ENCODE measurements at regions not wholly inside any gene's neighbourhood (a gene's known extent, or its start where the extent isn't known, plus 50 kb on each side); places are given as distances from the start of the nearest gene placed in this dataset.
A peak's percentile ranks its signal among the peaks of the same experiment; 100 is the strongest.

DNA sequence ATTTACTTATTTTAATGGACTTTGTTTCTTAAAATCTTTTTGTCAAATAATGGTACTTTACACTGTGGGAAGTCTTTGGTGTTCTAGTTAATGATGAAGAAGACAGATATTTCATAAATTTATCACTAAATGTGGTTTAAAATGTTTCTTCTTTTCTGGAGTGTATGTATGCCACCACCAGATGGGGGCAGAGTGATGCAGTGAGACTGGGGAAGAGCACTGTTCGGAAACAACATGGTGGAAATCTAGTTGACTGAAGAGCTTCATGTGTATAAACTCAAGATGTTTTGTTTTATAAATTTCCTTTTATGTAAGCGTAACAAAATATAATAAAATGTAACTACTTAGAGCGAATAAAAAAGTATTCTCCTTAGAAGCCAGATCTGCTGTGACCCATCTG lies 195.1 kb downstream of the KCNE4 start:
- Mint-ChIP-seq H3K4me3 (no peak overlapping the region), H3K27me3 (ENCODE audit: insufficient read depth) (peaks cover 3% of the 10 kb centered on the region), H3K27ac (no peak overlapping the region), H3K4me1 (no peaks in the 10 kb centered on the region), H3K9me3 (peaks cover 3% of the 10 kb centered on the region), H3K36me3 (ENCODE audit: low read depth) (no peaks in the 10 kb centered on the region)
- no peaks in the 10 kb centered on the region for H3K9me3 ChIP-seq (ENCODE audit: control insufficient read depth, low read length)
- no peak overlapping the region for H3K27ac ChIP-seq (ENCODE audit: low read depth, low read length)
- 86 to 100% methylated on average over 1 to 2 of the region's 3 CpGs for WGBS, 2 experiments (ENCODE audit: insufficient coverage in 1 of 2, insufficient read length in 1 of 2)
- H3K4me3 ChIP-seq (ENCODE audit: low read length) = no peak overlapping the region
- TF ChIP-seq, protein P1, sequence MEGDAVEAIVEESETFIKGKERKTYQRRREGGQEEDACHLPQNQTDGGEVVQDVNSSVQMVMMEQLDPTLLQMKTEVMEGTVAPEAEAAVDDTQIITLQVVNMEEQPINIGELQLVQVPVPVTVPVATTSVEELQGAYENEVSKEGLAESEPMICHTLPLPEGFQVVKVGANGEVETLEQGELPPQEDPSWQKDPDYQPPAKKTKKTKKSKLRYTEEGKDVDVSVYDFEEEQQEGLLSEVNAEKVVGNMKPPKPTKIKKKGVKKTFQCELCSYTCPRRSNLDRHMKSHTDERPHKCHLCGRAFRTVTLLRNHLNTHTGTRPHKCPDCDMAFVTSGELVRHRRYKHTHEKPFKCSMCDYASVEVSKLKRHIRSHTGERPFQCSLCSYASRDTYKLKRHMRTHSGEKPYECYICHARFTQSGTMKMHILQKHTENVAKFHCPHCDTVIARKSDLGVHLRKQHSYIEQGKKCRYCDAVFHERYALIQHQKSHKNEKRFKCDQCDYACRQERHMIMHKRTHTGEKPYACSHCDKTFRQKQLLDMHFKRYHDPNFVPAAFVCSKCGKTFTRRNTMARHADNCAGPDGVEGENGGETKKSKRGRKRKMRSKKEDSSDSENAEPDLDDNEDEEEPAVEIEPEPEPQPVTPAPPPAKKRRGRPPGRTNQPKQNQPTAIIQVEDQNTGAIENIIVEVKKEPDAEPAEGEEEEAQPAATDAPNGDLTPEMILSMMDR (conservative IDR thresholded peaks at IDR 0.05) = peak; percentile 80
- DNase-seq = peak; percentile 60
- no peak overlapping the region for H3K9ac ChIP-seq (ENCODE audit: extremely low read depth, low read length, poor library complexity, severe bottlenecking)
- H3K27me3 ChIP-seq (ENCODE audit: control insufficient read depth, insufficient read depth, low read length, poor library complexity, severe bottlenecking) = no peaks in the 10 kb centered on the region
- H3K36me3 ChIP-seq (ENCODE audit: control insufficient read depth, insufficient read depth, low read length) = no peaks in the 10 kb centered on the region
- no peaks in the 10 kb centered on the region for H3K4me1 ChIP-seq (ENCODE audit: control insufficient read depth, insufficient read depth, low read length)

DNA sequence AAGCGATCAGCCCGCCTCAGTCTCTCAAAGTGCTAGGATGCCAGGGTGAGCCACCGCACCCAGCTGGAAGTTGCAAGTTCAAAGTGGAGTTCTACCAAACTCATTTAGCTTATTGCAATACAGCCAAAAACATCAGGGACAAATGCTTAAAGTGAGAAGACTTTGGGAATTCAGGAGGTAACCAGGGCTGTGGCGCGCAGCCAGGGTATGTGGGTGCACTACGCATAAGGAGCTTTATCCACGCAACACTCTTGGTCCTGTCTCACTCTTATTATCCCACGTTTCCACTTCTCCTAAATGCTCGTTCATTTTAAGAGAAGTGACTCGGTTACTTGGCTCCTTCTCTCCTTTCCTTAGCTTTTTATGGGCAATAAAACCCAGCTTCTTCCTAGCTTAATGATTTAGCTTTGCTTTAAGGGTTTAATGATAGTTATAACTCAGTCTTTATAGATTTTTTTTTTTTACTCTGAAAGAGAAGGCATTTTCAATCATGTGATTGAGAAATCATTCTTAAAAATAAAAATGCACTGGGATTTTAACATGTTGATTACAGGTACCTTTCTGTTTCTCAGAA lies 199.8 kb downstream of the KCNE4 start:
- no peak overlapping the region for H3K4me3 Mint-ChIP-seq
- H3K36me3 ChIP-seq (ENCODE audit: control insufficient read depth, insufficient read depth, low read length) = no peaks in the 10 kb centered on the region
- no peaks in the 10 kb centered on the region for H3K4me1 ChIP-seq (ENCODE audit: control insufficient read depth, insufficient read depth, low read length)
- no peaks in the 10 kb centered on the region for H3K36me3 Mint-ChIP-seq (ENCODE audit: low read depth)
- no peaks in the 10 kb centered on the region for H3K9me3 ChIP-seq (ENCODE audit: control insufficient read depth, low read length)
- 96% methylated on average over 9 to 10 of the region's 10 CpGs for WGBS, 2 experiments (ENCODE audit: insufficient coverage in 1 of 2, insufficient read length in 1 of 2)
- H3K27me3 ChIP-seq (ENCODE audit: control insufficient read depth, insufficient read depth, low read length, poor library complexity, severe bottlenecking) = no peaks in the 10 kb centered on the region
- no peak overlapping the region for H3K4me3 ChIP-seq (ENCODE audit: low read length)
- H3K9ac ChIP-seq (ENCODE audit: extremely low read depth, low read length, poor library complexity, severe bottlenecking) = no peak overlapping the region
- peaks cover 4% of the 10 kb centered on the region for H3K9me3 Mint-ChIP-seq
- H3K4me1 Mint-ChIP-seq = no peaks in the 10 kb centered on the region
- TF ChIP-seq, protein P1 (conservative IDR thresholded peaks at IDR 0.05) = no peak
- DNase-seq = no peak
- no peak overlapping the region for H3K27ac Mint-ChIP-seq
- H3K27ac ChIP-seq (ENCODE audit: low read depth, low read length) = no peak overlapping the region
- H3K27me3 Mint-ChIP-seq (ENCODE audit: insufficient read depth) = peaks cover 2% of the 10 kb centered on the region

DNA sequence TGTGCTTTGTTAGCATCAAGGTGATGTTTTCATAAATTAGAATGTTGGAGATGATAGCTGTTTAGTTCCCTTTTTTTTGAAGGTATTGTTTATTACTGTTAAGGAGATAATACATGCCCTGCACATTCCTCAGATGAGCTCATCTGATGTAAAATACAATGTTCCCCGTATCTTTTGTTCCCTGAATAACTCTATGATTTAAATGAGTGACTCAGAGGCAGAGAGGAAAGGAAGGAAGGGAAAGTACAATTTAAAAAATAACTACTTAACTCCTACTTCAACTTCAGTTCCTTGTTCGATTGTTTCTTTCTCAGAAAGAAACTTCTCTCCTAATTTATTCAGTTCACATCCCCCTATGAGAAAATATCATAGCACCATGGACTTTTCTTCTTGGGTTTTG lies 208.7 kb downstream of the KCNE4 start:
- TF ChIP-seq, protein P1 (conservative IDR thresholded peaks at IDR 0.05) = no peak
- Mint-ChIP-seq H3K36me3 (ENCODE audit: low read depth) (no peaks in the 10 kb centered on the region), H3K9me3 (peaks cover 4% of the 10 kb centered on the region), H3K4me1 (no peaks in the 10 kb centered on the region), H3K27me3 (ENCODE audit: insufficient read depth) (no peaks in the 10 kb centered on the region), H3K4me3 (no peak overlapping the region), H3K27ac (no peak overlapping the region)
- H3K27ac ChIP-seq (ENCODE audit: low read depth, low read length) = no peak overlapping the region
- H3K9me3 ChIP-seq (ENCODE audit: control insufficient read depth, low read length) = no peaks in the 10 kb centered on the region
- H3K4me3 ChIP-seq (ENCODE audit: low read length) = no peak overlapping the region
- H3K27me3 ChIP-seq (ENCODE audit: control insufficient read depth, insufficient read depth, low read length, poor library complexity, severe bottlenecking) = no peaks in the 10 kb centered on the region
- 84 to 100% methylated on average over 1 to 2 of the region's 2 CpGs for WGBS, 2 experiments (ENCODE audit: insufficient coverage in 1 of 2, insufficient read length in 1 of 2)
- DNase-seq = no peak
- H3K4me1 ChIP-seq (ENCODE audit: control insufficient read depth, insufficient read depth, low read length) = no peaks in the 10 kb centered on the region
- H3K9ac ChIP-seq (ENCODE audit: extremely low read depth, low read length, poor library complexity, severe bottlenecking) = no peak overlapping the region
- H3K36me3 ChIP-seq (ENCODE audit: control insufficient read depth, insufficient read depth, low read length) = no peaks in the 10 kb centered on the region
